GM12874 (cell line): ENCODE measurements at regions not wholly inside any gene's neighbourhood (a gene's known extent, or its start where the extent isn't known, plus 50 kb on each side); places are given as distances from the start of the nearest gene placed in this dataset.

Source experiments
- TF ChIP-seq, protein P1 (sequence below): IDR thresholded peaks from 2 replicates; pipeline ENCODE4 v1.5.1; 2011; ENCODE audit warnings: low read depth, mild to moderate bottlenecking, control low read depth, low read length, moderate library complexity; ENCODE audit not compliant: insufficient read depth

DNA sequence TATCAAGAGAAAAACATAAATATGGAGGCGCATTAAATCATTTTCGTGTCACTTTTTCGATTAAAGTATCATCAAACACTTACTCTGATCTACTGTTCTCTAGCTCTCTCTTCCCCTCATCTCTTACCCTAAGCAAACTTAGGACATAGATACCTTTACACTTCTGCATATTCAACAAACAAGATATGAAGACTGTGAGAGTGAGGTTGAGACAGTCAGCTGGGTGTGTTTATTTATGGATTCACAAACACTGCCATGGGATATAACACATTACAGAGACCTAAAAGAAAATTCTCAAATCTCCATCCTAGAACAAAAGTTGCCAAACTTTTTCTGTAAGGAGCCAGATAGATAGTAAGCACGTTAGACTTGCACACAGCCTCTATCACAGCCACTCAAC, 85.2 kb upstream of the ZNF385D start:
- TF ChIP-seq, protein P1, sequence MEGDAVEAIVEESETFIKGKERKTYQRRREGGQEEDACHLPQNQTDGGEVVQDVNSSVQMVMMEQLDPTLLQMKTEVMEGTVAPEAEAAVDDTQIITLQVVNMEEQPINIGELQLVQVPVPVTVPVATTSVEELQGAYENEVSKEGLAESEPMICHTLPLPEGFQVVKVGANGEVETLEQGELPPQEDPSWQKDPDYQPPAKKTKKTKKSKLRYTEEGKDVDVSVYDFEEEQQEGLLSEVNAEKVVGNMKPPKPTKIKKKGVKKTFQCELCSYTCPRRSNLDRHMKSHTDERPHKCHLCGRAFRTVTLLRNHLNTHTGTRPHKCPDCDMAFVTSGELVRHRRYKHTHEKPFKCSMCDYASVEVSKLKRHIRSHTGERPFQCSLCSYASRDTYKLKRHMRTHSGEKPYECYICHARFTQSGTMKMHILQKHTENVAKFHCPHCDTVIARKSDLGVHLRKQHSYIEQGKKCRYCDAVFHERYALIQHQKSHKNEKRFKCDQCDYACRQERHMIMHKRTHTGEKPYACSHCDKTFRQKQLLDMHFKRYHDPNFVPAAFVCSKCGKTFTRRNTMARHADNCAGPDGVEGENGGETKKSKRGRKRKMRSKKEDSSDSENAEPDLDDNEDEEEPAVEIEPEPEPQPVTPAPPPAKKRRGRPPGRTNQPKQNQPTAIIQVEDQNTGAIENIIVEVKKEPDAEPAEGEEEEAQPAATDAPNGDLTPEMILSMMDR = no peak

DNA sequence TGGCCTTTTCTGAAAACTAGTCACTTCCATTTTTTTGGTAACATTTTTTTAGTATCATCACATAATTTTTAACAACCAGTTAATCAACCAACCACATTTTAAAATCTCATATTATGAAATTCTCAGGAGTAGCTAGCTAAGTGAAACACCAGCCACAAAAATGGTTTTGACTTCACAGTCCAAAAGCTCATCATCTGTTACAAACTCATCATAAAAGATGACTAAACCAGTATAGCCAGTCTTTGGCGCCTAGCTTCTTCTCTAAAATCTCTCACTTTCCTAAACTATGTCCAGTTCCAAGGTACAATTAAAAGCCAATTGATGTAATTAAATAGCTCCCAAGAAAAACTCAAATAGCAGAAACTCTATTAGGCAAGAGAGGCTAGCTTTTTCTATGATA, 88.2 kb upstream of the ZNF385D start:
- TF ChIP-seq, protein P1 = no peak

- TF ChIP-seq, protein P1 = peak; percentile 14; the same call in 1 of the 2 replicates
Observed at GRCh38 chr3:21839592-21839991, 88.6 kb upstream of the ZNF385D start.

DNA sequence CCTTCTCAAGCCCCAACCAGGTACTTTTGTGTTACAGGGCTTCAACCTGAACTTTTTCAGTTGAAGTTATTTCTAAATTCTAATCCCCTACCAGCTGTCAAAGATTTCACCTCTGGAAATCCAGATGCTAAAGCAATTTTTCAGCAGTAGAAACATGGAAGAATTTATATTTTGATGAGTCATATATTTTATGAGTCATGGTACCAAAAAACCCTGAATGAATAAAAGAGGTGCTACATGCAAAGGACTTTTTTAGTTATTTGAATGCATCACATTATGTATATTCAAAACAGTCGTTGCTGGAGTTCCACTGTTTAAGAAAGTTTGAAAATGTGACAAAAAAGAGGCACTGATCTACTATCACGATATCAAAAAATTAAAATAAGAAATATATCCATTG, 96.0 kb upstream of the ZNF385D start:
- TF ChIP-seq, protein P1 = no peak

GRCh38 chr3:21859124-21860081, 108.4 kb upstream of the ZNF385D start:
- TF ChIP-seq, protein P1 = no peak

- TF ChIP-seq, protein P1 = no peak
Observed at GRCh38 chr3:21860082-21860475, 109.1 kb upstream of the ZNF385D start.

DNA sequence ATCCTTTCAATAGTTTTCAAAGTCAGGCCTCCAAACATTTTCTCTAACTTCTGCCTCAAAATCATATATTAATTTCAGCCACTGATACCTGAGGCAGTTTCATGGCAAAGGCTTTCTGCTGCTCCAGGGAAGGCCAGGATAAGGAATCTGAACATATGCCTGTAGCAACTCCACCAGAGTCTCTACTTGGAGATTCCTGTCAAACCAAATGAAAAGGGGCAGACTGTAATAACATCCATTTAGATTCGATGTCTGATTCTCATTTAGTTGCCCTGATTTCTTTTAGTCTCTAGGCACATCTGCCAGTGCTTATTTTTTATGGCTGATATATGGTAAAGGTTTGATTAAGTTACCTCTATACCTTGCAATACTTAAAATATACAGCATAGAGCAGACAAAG, 109.6 kb upstream of the ZNF385D start:
- TF ChIP-seq, protein P1 = no peak
